ENCODE measurements at regions not wholly inside any gene's neighbourhood (a gene's known extent, or its start where the extent isn't known, plus 50 kb on each side); places are given as distances from the start of the nearest gene placed in this dataset.

DNA sequence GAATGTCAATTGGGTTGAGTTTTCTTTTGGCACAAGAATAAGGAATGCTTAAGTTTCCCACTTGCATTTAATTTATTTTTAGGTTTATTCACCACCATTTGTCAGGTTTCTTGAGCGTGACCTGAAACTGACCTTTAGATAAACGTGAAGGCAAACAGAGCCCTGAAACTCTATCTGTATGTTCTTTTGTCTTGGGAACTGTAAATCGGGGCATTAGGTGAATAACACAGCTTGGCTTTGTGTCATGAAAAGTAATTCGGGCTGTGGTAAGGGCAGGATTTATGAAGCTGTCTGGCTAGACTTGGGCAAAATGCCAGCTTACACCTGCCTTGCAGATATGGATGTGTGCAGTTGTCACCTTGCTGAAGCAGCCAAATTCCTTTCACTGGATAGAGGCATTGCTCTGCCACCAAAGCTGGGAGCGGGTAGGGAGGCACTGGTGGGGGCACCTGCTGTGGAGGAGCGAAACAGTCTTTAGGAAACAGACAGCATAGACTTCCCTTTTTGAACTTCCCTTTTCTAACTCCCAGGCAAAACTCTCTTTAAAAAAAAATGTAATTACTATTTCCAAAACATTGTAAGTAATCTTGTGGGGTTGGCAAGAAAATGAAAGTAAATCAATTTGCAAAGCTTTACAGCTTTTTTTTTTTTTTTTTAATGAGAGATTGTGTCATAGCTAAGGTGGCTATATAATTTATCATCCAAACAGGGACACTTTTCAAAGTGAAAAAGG lies 545.2 kb downstream of the CSNK1G3 start:
- peak; percentile 77 for DNase-seq
- H3K4me1 Mint-ChIP-seq (ENCODE audit: low read depth, unreplicated experiment): peaks cover 42% of the 10 kb centered on the region
- peak overlapping the region; percentile 64 for H3K4me3 Mint-ChIP-seq (ENCODE audit: low read depth, unreplicated experiment)
- no peak for TF ChIP-seq CTCF (IDR thresholded peaks at IDR 0.05; ENCODE audit: unreplicated experiment)
- no TSS peak for BruUV-seq (replicated peaks)
- H3K36me3 Mint-ChIP-seq (ENCODE audit: insufficient read depth, unreplicated experiment): peaks cover 5% of the 10 kb centered on the region
- H3K9me3 Mint-ChIP-seq (ENCODE audit: low read depth, unreplicated experiment): no peaks in the 10 kb centered on the region
- CTCF ChIA-PET: interaction anchor here (0.7 to 1.0 kb wide), 4 partner anchors 14 to 965 kb away, joined by 3 to 4 read pairs (median 4); no protein-coding TSS in a partner anchor
- peak overlapping the region; percentile 81 for H3K27ac Mint-ChIP-seq (ENCODE audit: unreplicated experiment)
- intact Hi-C loops (cut with micrococcal nuclease; ENCODE audit: unreplicated experiment): loop anchor here (5.0 to 10.0 kb wide), 4 partner anchors 348 to 690 kb away; partner anchors contain the start of gene ZNF608
- no peaks in the 10 kb centered on the region for H3K27me3 Mint-ChIP-seq (ENCODE audit: unreplicated experiment)

GRCh38 chr5:124056326-124056990 lies 544.5 kb downstream of the CSNK1G3 start:
- intact Hi-C loops (cut with micrococcal nuclease; ENCODE audit: unreplicated experiment): loop anchor here (5.0 to 10.0 kb wide), 4 partner anchors 348 to 691 kb away; partner anchors contain the start of gene ZNF608
- Mint-ChIP-seq H3K4me3 (ENCODE audit: low read depth, unreplicated experiment) (no peak overlapping the region), H3K27me3 (ENCODE audit: unreplicated experiment) (no peaks in the 10 kb centered on the region), H3K4me1 (ENCODE audit: low read depth, unreplicated experiment) (peaks cover 42% of the 10 kb centered on the region), H3K27ac (ENCODE audit: unreplicated experiment) (no peak overlapping the region), H3K36me3 (ENCODE audit: insufficient read depth, unreplicated experiment) (peaks cover 5% of the 10 kb centered on the region), H3K9me3 (ENCODE audit: low read depth, unreplicated experiment) (no peaks in the 10 kb centered on the region)
- no peak for TF ChIP-seq CTCF (IDR thresholded peaks at IDR 0.05; ENCODE audit: unreplicated experiment)
- no peak for DNase-seq
- BruUV-seq (replicated peaks): no TSS peak
- CTCF ChIA-PET: interaction anchor here (0.5 to 1.0 kb wide), 2 partner anchors 13 to 609 kb away, joined by 3 to 4 read pairs; no protein-coding TSS in a partner anchor

DNA sequence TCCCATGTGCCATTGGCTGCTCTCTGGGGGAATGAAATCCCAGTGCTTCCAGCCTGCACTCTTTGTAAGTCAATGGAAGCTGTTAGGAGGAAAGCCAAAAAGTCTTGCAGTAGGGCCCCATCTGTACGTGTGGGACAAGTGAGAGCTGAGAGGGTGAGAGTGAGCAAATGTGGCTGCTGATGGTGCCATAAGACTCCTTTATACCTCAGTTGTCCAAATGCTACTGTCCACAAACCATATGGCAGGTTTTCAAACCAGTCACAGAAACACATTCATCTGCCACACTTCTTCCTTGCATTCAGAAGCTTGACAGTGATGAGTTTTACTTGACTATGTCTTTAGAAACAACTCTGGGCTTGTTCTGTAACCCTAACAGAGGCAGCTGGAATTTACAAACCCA lies 543.8 kb downstream of the CSNK1G3 start:
- intact Hi-C loops (cut with micrococcal nuclease; ENCODE audit: unreplicated experiment): loop anchor here (5.0 to 10.0 kb wide), 4 partner anchors 349 to 692 kb away; partner anchors contain the start of gene ZNF608
- no peak for DNase-seq
- H3K4me1 Mint-ChIP-seq (ENCODE audit: low read depth, unreplicated experiment): peaks cover 42% of the 10 kb centered on the region
- no peaks in the 10 kb centered on the region for H3K27me3 Mint-ChIP-seq (ENCODE audit: unreplicated experiment)
- no peak overlapping the region for H3K27ac Mint-ChIP-seq (ENCODE audit: unreplicated experiment)
- no TSS peak for BruUV-seq (replicated peaks)
- TF ChIP-seq CTCF (IDR thresholded peaks at IDR 0.05; ENCODE audit: unreplicated experiment): no peak
- H3K4me3 Mint-ChIP-seq (ENCODE audit: low read depth, unreplicated experiment): no peak overlapping the region
- peaks cover 5% of the 10 kb centered on the region for H3K36me3 Mint-ChIP-seq (ENCODE audit: insufficient read depth, unreplicated experiment)
- H3K9me3 Mint-ChIP-seq (ENCODE audit: low read depth, unreplicated experiment): no peaks in the 10 kb centered on the region
- CTCF ChIA-PET: interaction anchor here (0.5 kb wide), 1 partner anchor 609 kb away, joined by 3 read pairs; no protein-coding TSS in a partner anchor

GRCh38 chr5:124054564-124054963 lies 542.6 kb downstream of the CSNK1G3 start:
- H3K9me3 Mint-ChIP-seq (ENCODE audit: low read depth, unreplicated experiment): no peaks in the 10 kb centered on the region
- TF ChIP-seq CTCF (IDR thresholded peaks at IDR 0.05; ENCODE audit: unreplicated experiment): no peak
- no TSS peak for BruUV-seq (replicated peaks)
- CTCF ChIA-PET: no interaction called here
- peaks cover 5% of the 10 kb centered on the region for H3K36me3 Mint-ChIP-seq (ENCODE audit: insufficient read depth, unreplicated experiment)
- H3K4me1 Mint-ChIP-seq (ENCODE audit: low read depth, unreplicated experiment): peaks cover 32% of the 10 kb centered on the region
- H3K27me3 Mint-ChIP-seq (ENCODE audit: unreplicated experiment): no peaks in the 10 kb centered on the region
- H3K27ac Mint-ChIP-seq (ENCODE audit: unreplicated experiment): no peak overlapping the region
- DNase-seq: no peak
- H3K4me3 Mint-ChIP-seq (ENCODE audit: low read depth, unreplicated experiment): no peak overlapping the region
- intact Hi-C loops (cut with micrococcal nuclease; ENCODE audit: unreplicated experiment): loop anchor here (10.0 kb wide), 2 partner anchors 350 to 540 kb away; no protein-coding TSS in a partner anchor
